Endodermal cell (in vitro differentiated cells): ENCODE measurements at regions not wholly inside any gene's neighbourhood (a gene's known extent, or its start where the extent isn't known, plus 50 kb on each side); places are given as distances from the start of the nearest gene placed in this dataset.
"Not testable (repeated sequence)": the region's sequence is repeated elsewhere in the genome, so short reads cannot be mapped to it uniquely, and the experiment has no call there.

Experiments used
- DNase-seq: peaks from one replicate; pipeline ENCODE4 v3.0.0-alpha.2; 2017
- H3K27ac ChIP-seq: 2 replicates; pipeline ENCODE4 v1.5.1; 2013; ENCODE audit warnings: mild to moderate bottlenecking, low read depth, low read length, moderate library complexity
- H3K27me3 ChIP-seq: 2 replicates; pipeline ENCODE4 v1.6.1; 2013; ENCODE audit warnings: mild to moderate bottlenecking, low read length, moderate library complexity; ENCODE audit not compliant: insufficient read depth, control insufficient read depth, poor library complexity, severe bottlenecking
- H3K36me3 ChIP-seq: 2 replicates; pipeline ENCODE4 v1.7.0; 2013; ENCODE audit warnings: mild to moderate bottlenecking, low read length, moderate library complexity; ENCODE audit not compliant: control insufficient read depth, insufficient read depth
- H3K4me1 ChIP-seq: one replicate; pipeline ENCODE4 v1.7.0; 2013; ENCODE audit warnings: low read length; ENCODE audit not compliant: control insufficient read depth, insufficient read depth
- H3K4me3 ChIP-seq: 2 replicates; pipeline ENCODE4 v1.5.1; 2013; ENCODE audit warnings: mild to moderate bottlenecking, low read length, moderate library complexity
- H3K9ac ChIP-seq: 2 replicates; pipeline ENCODE4 v1.6.1; 2013; ENCODE audit warnings: mild to moderate bottlenecking, low read length, moderate library complexity; ENCODE audit not compliant: poor library complexity, severe bottlenecking; ENCODE audit errors: extremely low read depth
- H3K9me3 ChIP-seq: 2 replicates; pipeline ENCODE4 v1.6.1; 2013; ENCODE audit warnings: mild to moderate bottlenecking, low read length, moderate library complexity; ENCODE audit not compliant: control insufficient read depth
- H3K27ac Mint-ChIP-seq: 2 replicates; pipeline ENCODE4 v1.8.0; 2020; ENCODE audit warnings: mixed read lengths
- H3K27me3 Mint-ChIP-seq: 2 replicates; pipeline ENCODE4 v1.8.0; 2021; ENCODE audit warnings: mild to moderate bottlenecking, mixed read lengths; ENCODE audit not compliant: insufficient read depth
- H3K36me3 Mint-ChIP-seq: 2 replicates; pipeline ENCODE4 v1.8.0; 2020; ENCODE audit warnings: low read depth, mixed read lengths
- H3K4me1 Mint-ChIP-seq: 2 replicates; pipeline ENCODE4 v1.8.0; 2020; ENCODE audit warnings: mixed read lengths
- H3K4me3 Mint-ChIP-seq: 2 replicates; pipeline ENCODE4 v1.8.0; 2020; ENCODE audit warnings: mild to moderate bottlenecking, moderate library complexity, mixed read lengths
- H3K9me3 Mint-ChIP-seq: 2 replicates; pipeline ENCODE4 v1.8.0; 2020; ENCODE audit warnings: mild to moderate bottlenecking, mixed read lengths
- CTCF ChIP-seq: fragments of 200-600 bp; sonication (generic); conservative IDR thresholded peaks from 2 replicates; pipeline ENCODE4 v1.5.0; 2021; ENCODE audit warnings: antibody characterized with exemption, mild to moderate bottlenecking
- WGBS, 2 experiments: methylation state at CpG; one replicate each; pipeline versions ENCODE4 v1.1.5 to v1.1.7; 2013; ENCODE audit warnings: missing lambda C conversion rate in 2 of 2, mixed read lengths in 1 of 2; ENCODE audit not compliant: insufficient coverage in 1 of 2, insufficient read length in 1 of 2; 5-methylcytosine and 5-hydroxymethylcytosine counted together

- Histone ChIP-seq H3K36me3 (no peaks in the 10 kb centered on the region), H3K4me3 (no peak overlapping the region), H3K27ac (no peak overlapping the region), H3K9me3 (peaks cover 8% of the 10 kb centered on the region), H3K4me1 (no peaks in the 10 kb centered on the region), H3K9ac (no peak overlapping the region), H3K27me3 (no peaks in the 10 kb centered on the region)
- no peaks in the 10 kb centered on the region for H3K4me1 Mint-ChIP-seq
- no peak for DNase-seq
- WGBS, 2 experiments: no CpG with 5 or more reads among the region's 1 CpG
- no peaks in the 10 kb centered on the region for H3K27me3 Mint-ChIP-seq
- no peak overlapping the region for H3K4me3 Mint-ChIP-seq
- H3K27ac Mint-ChIP-seq: no peak overlapping the region
- no peak for TF ChIP-seq CTCF
- H3K36me3 Mint-ChIP-seq: no peaks in the 10 kb centered on the region
- H3K9me3 Mint-ChIP-seq: peaks cover 14% of the 10 kb centered on the region
These were observed 57.0 kb upstream of the HCRTR2 start for GRCh38 chr6:55117267-55117666.

GRCh38 chr6:55124241-55124640, 50.1 kb upstream of the HCRTR2 start:
- not testable (repeated sequence) for H3K4me1 ChIP-seq, H3K9me3 ChIP-seq, H3K27me3 ChIP-seq, H3K4me3 ChIP-seq, H3K9ac ChIP-seq, H3K4me1 Mint-ChIP-seq, H3K36me3 Mint-ChIP-seq, H3K27ac ChIP-seq, H3K27ac Mint-ChIP-seq, H3K36me3 ChIP-seq, DNase-seq, H3K27me3 Mint-ChIP-seq, H3K4me3 Mint-ChIP-seq
- WGBS, 2 experiments: 93 to 100% methylated on average over 1 to 2 of the region's 2 CpGs
- H3K9me3 Mint-ChIP-seq: peaks cover 22% of the 10 kb centered on the region
